ENCODE measurements at regions not wholly inside any gene's neighbourhood (a gene's known extent, or its start where the extent isn't known, plus 50 kb on each side); places are given as distances from the start of the nearest gene placed in this dataset.

DNA sequence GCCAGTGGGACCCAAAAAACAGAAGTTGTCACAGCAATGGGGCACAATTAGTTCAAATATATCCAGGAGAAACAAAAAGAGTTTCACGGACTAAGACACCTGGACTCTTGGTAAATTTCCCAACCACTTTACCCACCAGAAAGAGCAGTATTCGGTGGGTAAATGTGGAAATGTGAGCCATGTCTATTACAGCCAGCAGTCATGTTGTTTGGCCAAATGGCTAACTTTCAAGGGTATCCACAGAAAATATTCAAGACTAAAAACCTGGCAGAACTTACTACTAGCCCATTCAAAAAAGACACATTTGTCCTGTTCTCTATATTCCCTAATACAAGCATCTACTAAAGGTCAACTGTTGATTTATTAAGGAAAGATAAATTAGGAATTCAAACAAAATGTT is 1296.0 kb upstream of the NXPH2 start:
- TF ChIP-seq POLR2AphosphoS5 (IDR thresholded peaks at IDR 0.05; ENCODE audit: low read depth, low read length), result no peak
- no peak for TF ChIP-seq POLR2A (IDR thresholded peaks at IDR 0.05; ENCODE audit: low read depth, low read length)

All from GM12891 (cell line).